SK-N-SH (cell line): ENCODE measurements at regions not wholly inside any gene's neighbourhood (a gene's known extent, or its start where the extent isn't known, plus 50 kb on each side); places are given as distances from the start of the nearest gene placed in this dataset.

ENCODE experiments used
- CTCF ChIA-PET: fragments of 300-600, 350-600 bp; formaldehyde crosslinking; extraction: SDS; loops from one replicate; lab custom pipeline; 2021; lab: Yijun Ruan, JAX
- POLR2A ChIA-PET: fragments of 350-600 bp; sonication (Branson Sonifier 250); formaldehyde crosslinking; extraction: SDS; loops from one replicate; lab custom pipeline; 2020; ENCODE audit warnings: antibody characterized with exemption, inconsistent platforms; lab: Yijun Ruan, JAX
- DNase-seq: peaks from one replicate; pipeline ENCODE4 v3.0.0; 2012
- H2AFZ ChIP-seq: fragments of 200-600 bp; sonication (generic); 2 replicates; pipeline ENCODE4 v1.8.1; 2016; ENCODE audit warnings: antibody characterized with exemption, mild to moderate bottlenecking, low read depth
- H3F3A ChIP-seq: fragments of 200-600 bp; sonication (generic); replicated peaks from 2 replicates; pipeline ENCODE3; 2016; ENCODE audit warnings: antibody characterized with exemption, mild to moderate bottlenecking; ENCODE audit not compliant: insufficient read depth
- H3K27ac ChIP-seq, 2 experiments: fragments of 200-500 bp in 1 of 2; fragments of 200-600 bp in 1 of 2; sonication (Bioruptor generic) in 1 of 2; sonication (generic), shearing (Covaris generic) in 1 of 2; 2 replicates each; pipeline versions ENCODE4 v1.5.1 to v1.6.1; 2014 to 2016; ENCODE audit warnings: low read depth in 2 of 2, inconsistent platforms in 1 of 2, low read length in 1 of 2, mild to moderate bottlenecking in 1 of 2, mixed read lengths in 1 of 2
- H3K27me3 ChIP-seq: fragments of 200-600 bp; sonication (generic), shearing (Covaris generic); 2 replicates; pipeline ENCODE4 v1.6.1; 2016; ENCODE audit warnings: mixed run types; ENCODE audit not compliant: insufficient read depth
- H3K36me3 ChIP-seq, 2 experiments: fragments of 200-500 bp in 1 of 2; fragments of 200-600 bp in 1 of 2; sonication (Bioruptor generic) in 1 of 2; sonication (generic) in 1 of 2; replicated peaks in 1 of 2; 2 replicates each; pipeline versions ENCODE3 to v1.5.1; 2014 to 2016; ENCODE audit warnings: low read length in 1 of 2, mild to moderate bottlenecking in 1 of 2; ENCODE audit not compliant: insufficient read depth in 2 of 2, control insufficient read depth in 1 of 2
- H3K4me1 ChIP-seq, 2 experiments: fragments of 200-500 bp in 1 of 2; fragments of 200-600 bp in 1 of 2; sonication (Bioruptor generic) in 1 of 2; sonication (generic), shearing (Covaris generic) in 1 of 2; 2 replicates each; pipeline versions ENCODE4 v1.5.1 to v1.6.1; 2014 to 2016; ENCODE audit warnings: low read depth in 1 of 2, low read length in 1 of 2, mixed run types in 1 of 2; ENCODE audit not compliant: insufficient read depth in 2 of 2, control insufficient read depth in 1 of 2
- H3K4me2 ChIP-seq: fragments of 200-600 bp; sonication (generic), shearing (Covaris generic); 2 replicates; pipeline ENCODE4 v1.6.1; 2017; ENCODE audit warnings: mixed run types
- H3K4me3 ChIP-seq, 2 experiments: fragments of 200-500 bp in 1 of 2; fragments of 200-600 bp in 1 of 2; sonication (Bioruptor generic) in 1 of 2; sonication (generic), shearing (Covaris generic) in 1 of 2; 2 replicates each; pipeline versions ENCODE4 v1.5.1 to v1.8.1; 2014 to 2016; ENCODE audit warnings: low read depth in 2 of 2, inconsistent platforms in 1 of 2, low read length in 1 of 2, mild to moderate bottlenecking in 1 of 2, mixed read lengths in 1 of 2, moderate library complexity in 1 of 2
- H3K79me2 ChIP-seq: fragments of 200-600 bp; sonication (generic); 2 replicates; pipeline ENCODE4 v1.8.1; 2017; ENCODE audit warnings: mild to moderate bottlenecking; ENCODE audit not compliant: insufficient read depth
- H3K9ac ChIP-seq: fragments of 200-600 bp; sonication (generic); 2 replicates; pipeline ENCODE4 v1.6.1; 2017; ENCODE audit warnings: mixed run types
- H3K9me2 ChIP-seq: fragments of 200-600 bp; sonication (generic); 2 replicates; pipeline ENCODE4 v1.6.1; 2017; ENCODE audit warnings: mixed run types
- H3K9me3 ChIP-seq: fragments of 200-600 bp; sonication (generic); 2 replicates; pipeline ENCODE4 v1.6.1; 2017; ENCODE audit warnings: mixed run types, mild to moderate bottlenecking, moderate library complexity
- H4K20me1 ChIP-seq: fragments of 200-600 bp; sonication (generic); 2 replicates; pipeline ENCODE4 v1.6.1; 2017; ENCODE audit warnings: mild to moderate bottlenecking, mixed run types; ENCODE audit not compliant: insufficient read depth
- CHD2 ChIP-seq: fragments of 150-350 bp; IDR thresholded peaks from 2 replicates; pipeline ENCODE4 v1.6.1; 2018; ENCODE audit warnings: low read length; ENCODE audit not compliant: partially characterized antibody
- CTCF ChIP-seq: fragments of 200-600 bp; sonication (generic); IDR thresholded peaks from 2 replicates; pipeline ENCODE4 v1.6.1; 2017; ENCODE audit warnings: antibody characterized with exemption, mild to moderate bottlenecking, moderate library complexity
- FOXM1 ChIP-seq: IDR thresholded peaks from 2 replicates; pipeline ENCODE4 v1.4.0; 2012; ENCODE audit warnings: low read depth, mild to moderate bottlenecking
- JUND ChIP-seq: IDR thresholded peaks from 2 replicates; pipeline ENCODE4 v1.4.0; 2012
- MAX ChIP-seq: IDR thresholded peaks from 2 replicates; pipeline ENCODE4 v1.4.0; 2012; ENCODE audit warnings: low read depth
- NRF1 ChIP-seq: IDR thresholded peaks from 2 replicates; pipeline ENCODE4 v1.6.1; 2012; ENCODE audit warnings: low read depth, mild to moderate bottlenecking, low read length
- RAD21 ChIP-seq: IDR thresholded peaks from 2 replicates; pipeline ENCODE4 v1.6.1; 2012; ENCODE audit warnings: mild to moderate bottlenecking, low read length
- REST ChIP-seq: IDR thresholded peaks from 2 replicates; pipeline ENCODE4 v1.6.1; 2012; ENCODE audit warnings: mild to moderate bottlenecking, low read depth, low read length, moderate library complexity
- RFX5 ChIP-seq: IDR thresholded peaks from 2 replicates; pipeline ENCODE4 v1.6.1; 2012; ENCODE audit warnings: mild to moderate bottlenecking, improper control_type of control experiment, low read length
- RXRA ChIP-seq: IDR thresholded peaks from 2 replicates; pipeline ENCODE4 v1.4.0; 2012; ENCODE audit warnings: low read depth, mild to moderate bottlenecking, borderline replicate concordance
- TAF1 ChIP-seq: IDR thresholded peaks from 2 replicates; pipeline ENCODE4 v1.6.1; 2012; ENCODE audit warnings: low read depth, mild to moderate bottlenecking, low read length, moderate library complexity, borderline replicate concordance
- TEAD4 ChIP-seq: IDR thresholded peaks from 2 replicates; pipeline ENCODE4 v1.4.0; 2012; ENCODE audit warnings: mild to moderate bottlenecking, borderline replicate concordance; ENCODE audit not compliant: insufficient read depth
- YY1 ChIP-seq: IDR thresholded peaks from 2 replicates; pipeline ENCODE4 v1.4.0; 2012; ENCODE audit warnings: low read depth, mild to moderate bottlenecking
- ZBTB33 ChIP-seq: IDR thresholded peaks from 2 replicates; pipeline ENCODE4 v1.4.0; 2012; ENCODE audit warnings: low read depth, borderline replicate concordance
- WGBS: methylation state at CpG from one replicate; pipeline ENCODE4 v1.1.6; 2017; ENCODE audit warnings: low lambda C conversion rate; 5-methylcytosine and 5-hydroxymethylcytosine counted together

- TF ChIP-seq REST (no peak), CTCF (no peak), YY1 (no peak), RXRA (no peak)
These were observed 97.1 kb downstream of the MTX3 start (continued) for GRCh38 chr5:79893976-79894375.

DNA sequence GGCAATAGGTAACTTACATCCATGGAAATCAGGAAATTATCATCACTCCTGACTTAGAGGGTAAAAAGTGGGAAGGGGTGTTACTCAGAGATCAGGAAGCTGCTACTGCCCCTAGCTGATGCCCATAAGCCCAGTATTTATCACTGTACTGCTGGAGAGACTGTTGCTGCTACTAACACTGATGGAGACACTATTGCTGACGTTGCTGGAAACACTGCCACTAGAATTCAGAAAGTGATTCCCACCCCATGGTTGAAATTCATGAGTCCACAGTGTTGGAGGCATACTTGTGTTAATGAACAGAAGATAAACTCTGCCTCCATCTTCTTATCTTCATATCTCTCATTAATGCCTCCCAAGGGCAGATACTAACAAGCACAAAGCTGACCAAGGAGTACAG is 97.6 kb downstream of the MTX3 start:
- POLR2A ChIA-PET: no interaction called here

More for the DNA sequence above, 97.6 kb downstream of the MTX3 start:
- H3K9me2 ChIP-seq: no peaks in the 10 kb centered on the region
- H3K4me3 ChIP-seq: no peak overlapping the region
- H2AFZ ChIP-seq: no peak overlapping the region
- H3K79me2 ChIP-seq: no peaks in the 10 kb centered on the region
- DNase-seq: no peak
- H3K4me1 ChIP-seq: no peaks in the 10 kb centered on the region
- no peaks in the 10 kb centered on the region for H4K20me1 ChIP-seq
- 8% methylated on average over 1 of the region's 1 CpG for WGBS
- CTCF ChIA-PET: no interaction called here
- H3K27me3 ChIP-seq: no peaks in the 10 kb centered on the region
- H3K9ac ChIP-seq: no peak overlapping the region
- H3K4me2 ChIP-seq: no peak overlapping the region
- no peaks in the 10 kb centered on the region for H3K36me3 ChIP-seq
- H3K9me3 ChIP-seq: no peaks in the 10 kb centered on the region
- no peak overlapping the region for H3K27ac ChIP-seq
- no peaks in the 10 kb centered on the region for H3F3A ChIP-seq
- TF ChIP-seq CHD2: no peak
- TF ChIP-seq JUND: no peak
- no peak for TF ChIP-seq TAF1
- TF ChIP-seq RAD21: no peak
- TF ChIP-seq FOXM1: no peak
- no peak for TF ChIP-seq NRF1
- no peak for TF ChIP-seq ZBTB33
- no peak for TF ChIP-seq MAX
- TF ChIP-seq TEAD4: no peak
- no peak for TF ChIP-seq RXRA
- no peak for TF ChIP-seq RFX5
